PFSK-1 (cell line): ENCODE measurements at regions not wholly inside any gene's neighbourhood (a gene's known extent, or its start where the extent isn't known, plus 50 kb on each side); places are given as distances from the start of the nearest gene placed in this dataset.

Experiments used
- POLR2AphosphoS5 ChIP-seq: IDR thresholded peaks from 2 replicates; pipeline ENCODE4 v1.6.1; 2012; ENCODE audit warnings: low read depth, mild to moderate bottlenecking, control low read depth, low read length, moderate library complexity
- SIN3A ChIP-seq: IDR thresholded peaks from 2 replicates; pipeline ENCODE4 v1.6.1; 2012; ENCODE audit warnings: mild to moderate bottlenecking, low read length, moderate library complexity, borderline replicate concordance; ENCODE audit not compliant: insufficient read depth
- TAF1 ChIP-seq: IDR thresholded peaks from 2 replicates; pipeline ENCODE4 v1.6.1; 2012; ENCODE audit warnings: low read length, control low read depth, borderline replicate concordance; ENCODE audit not compliant: insufficient read depth

- no peak for TF ChIP-seq POLR2AphosphoS5
- no peak for TF ChIP-seq TAF1
- TF ChIP-seq SIN3A, result no peak
Measured at GRCh38 chr7:101686030-101686429, 56.9 kb upstream of the MYL10 start.
